ENCODE measurements at regions not wholly inside any gene's neighbourhood (a gene's known extent, or its start where the extent isn't known, plus 50 kb on each side); places are given as distances from the start of the nearest gene placed in this dataset.

DNA sequence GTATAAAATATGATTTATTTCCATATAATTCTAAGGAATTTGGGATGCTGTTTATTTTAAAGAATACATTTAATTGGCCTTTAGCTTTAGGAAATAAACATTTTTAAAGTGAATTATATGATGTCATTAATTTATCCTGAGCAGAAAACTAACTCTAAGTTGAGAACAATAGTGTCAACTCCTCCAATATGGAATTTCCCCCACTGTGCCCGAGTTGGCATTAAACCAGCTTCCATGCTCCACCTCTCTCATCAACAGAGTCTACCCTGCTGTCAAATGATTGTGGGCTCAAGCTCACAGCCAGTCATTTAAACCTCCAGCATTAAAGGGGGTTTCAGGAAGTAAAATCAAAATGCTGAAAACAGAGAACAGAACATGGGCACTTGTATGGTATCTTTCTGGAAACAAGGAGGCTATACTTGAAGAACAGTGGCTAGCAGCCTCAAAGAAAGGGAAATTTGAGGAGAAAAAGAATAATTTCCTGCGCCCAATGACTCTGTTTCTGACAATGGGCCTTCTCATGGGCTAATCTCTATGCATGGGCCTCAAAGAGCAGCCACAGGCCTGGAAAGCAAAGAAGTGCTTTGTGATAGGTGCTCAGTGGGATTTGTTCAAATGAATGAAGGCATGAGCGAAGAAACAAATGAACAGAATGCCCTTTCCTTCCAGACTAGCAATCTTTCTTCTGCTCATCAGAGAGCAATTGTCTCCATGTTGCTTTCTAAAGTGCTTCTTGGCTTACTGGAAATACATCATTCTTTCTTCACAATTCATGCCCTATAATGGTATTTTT lies 252.8 kb downstream of the MTX2 start:
- WGBS: 76% methylated on average over 3 of the region's 3 CpGs
- Histone ChIP-seq H3K4me1 (ENCODE audit: control insufficient read depth in 4 of 4, insufficient read depth in 4 of 4, low read length in 3 of 4) (peaks cover 2 to 4% (median 3%) of the 10 kb centered on the region in 4 donors), H3K4me3 (ENCODE audit: low read depth in 1 of 3, low read length in 3 of 3) (no peak overlapping the region), H3K9me3 (ENCODE audit: control insufficient read depth in 4 of 4, low read length in 3 of 4) (no peaks in the 10 kb centered on the region), H3K27me3 (ENCODE audit: control insufficient read depth in 4 of 4, insufficient read depth in 4 of 4, low read length in 3 of 4) (no peaks in the 10 kb centered on the region), H3K9ac (ENCODE audit: low read depth in 1 of 2, low read length in 2 of 2) (no peak overlapping the region), H3K27ac (ENCODE audit: low read depth in 1 of 2, low read length in 2 of 2) (no peak overlapping the region), H3K36me3 (ENCODE audit: control insufficient read depth in 4 of 4, insufficient read depth in 3 of 4, low read depth in 1 of 4, low read length in 3 of 4) (no peaks in the 10 kb centered on the region)
- no peak for TF ChIP-seq REST (IDR thresholded peaks at IDR 0.05)
- no peak for TF ChIP-seq RAD21 (IDR thresholded peaks at IDR 0.05)
- TF ChIP-seq ZBTB33 (IDR thresholded peaks at IDR 0.05): no peak
- no peak for TF ChIP-seq YY1 (IDR thresholded peaks at IDR 0.05)
- TF ChIP-seq TAF1 (conservative IDR thresholded peaks at IDR 0.05): no peak
- TF ChIP-seq, protein P1, sequence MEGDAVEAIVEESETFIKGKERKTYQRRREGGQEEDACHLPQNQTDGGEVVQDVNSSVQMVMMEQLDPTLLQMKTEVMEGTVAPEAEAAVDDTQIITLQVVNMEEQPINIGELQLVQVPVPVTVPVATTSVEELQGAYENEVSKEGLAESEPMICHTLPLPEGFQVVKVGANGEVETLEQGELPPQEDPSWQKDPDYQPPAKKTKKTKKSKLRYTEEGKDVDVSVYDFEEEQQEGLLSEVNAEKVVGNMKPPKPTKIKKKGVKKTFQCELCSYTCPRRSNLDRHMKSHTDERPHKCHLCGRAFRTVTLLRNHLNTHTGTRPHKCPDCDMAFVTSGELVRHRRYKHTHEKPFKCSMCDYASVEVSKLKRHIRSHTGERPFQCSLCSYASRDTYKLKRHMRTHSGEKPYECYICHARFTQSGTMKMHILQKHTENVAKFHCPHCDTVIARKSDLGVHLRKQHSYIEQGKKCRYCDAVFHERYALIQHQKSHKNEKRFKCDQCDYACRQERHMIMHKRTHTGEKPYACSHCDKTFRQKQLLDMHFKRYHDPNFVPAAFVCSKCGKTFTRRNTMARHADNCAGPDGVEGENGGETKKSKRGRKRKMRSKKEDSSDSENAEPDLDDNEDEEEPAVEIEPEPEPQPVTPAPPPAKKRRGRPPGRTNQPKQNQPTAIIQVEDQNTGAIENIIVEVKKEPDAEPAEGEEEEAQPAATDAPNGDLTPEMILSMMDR (IDR thresholded peaks at IDR 0.05; ENCODE audit: low read depth, low read length, missing input control): no peak
- TF ChIP-seq FOXA1 (IDR thresholded peaks at IDR 0.05): no peak
- TF ChIP-seq MAX (IDR thresholded peaks at IDR 0.05): no peak
- TF ChIP-seq EGR1 (IDR thresholded peaks at IDR 0.05; ENCODE audit: low read depth in 2 of 2): no peak
- no peak for TF ChIP-seq HNF4A (conservative IDR thresholded peaks at IDR 0.05)
- TF ChIP-seq HNF4G (IDR thresholded peaks at IDR 0.05): no peak
- no peak for TF ChIP-seq JUND (IDR thresholded peaks at IDR 0.05)
- TF ChIP-seq RXRA (IDR thresholded peaks at IDR 0.05): no peak
- DNase-seq (ENCODE audit: low spot score): no peak

GRCh38 chr2:176525086-176525485 lies 255.8 kb downstream of the MTX2 start:
- Histone ChIP-seq H3K27me3 (ENCODE audit: control insufficient read depth in 4 of 4, insufficient read depth in 4 of 4, low read length in 3 of 4) (no peaks in the 10 kb centered on the region), H3K9me3 (ENCODE audit: control insufficient read depth in 4 of 4, low read length in 3 of 4) (no peaks in the 10 kb centered on the region), H3K9ac (ENCODE audit: low read depth in 1 of 2, low read length in 2 of 2) (no peak overlapping the region), H3K27ac (ENCODE audit: low read depth in 1 of 2, low read length in 2 of 2) (no peak overlapping the region), H3K36me3 (ENCODE audit: control insufficient read depth in 4 of 4, insufficient read depth in 3 of 4, low read depth in 1 of 4, low read length in 3 of 4) (no peaks in the 10 kb centered on the region), H3K4me1 (ENCODE audit: control insufficient read depth in 4 of 4, insufficient read depth in 4 of 4, low read length in 3 of 4) (peaks cover 4 to 13% (median 8%) of the 10 kb centered on the region in 4 donors), H3K4me3 (ENCODE audit: low read depth in 1 of 3, low read length in 3 of 3) (no peak overlapping the region)
- no peak for DNase-seq (ENCODE audit: low spot score)
- WGBS: 79% methylated on average over 2 of the region's 2 CpGs
- TF ChIP-seq, protein P2, sequence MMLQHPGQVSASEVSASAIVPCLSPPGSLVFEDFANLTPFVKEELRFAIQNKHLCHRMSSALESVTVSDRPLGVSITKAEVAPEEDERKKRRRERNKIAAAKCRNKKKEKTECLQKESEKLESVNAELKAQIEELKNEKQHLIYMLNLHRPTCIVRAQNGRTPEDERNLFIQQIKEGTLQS (IDR thresholded peaks at IDR 0.05): no peak
- TF ChIP-seq NR2F2 (IDR thresholded peaks at IDR 0.05) (peak; percentile 18), RXRA (IDR thresholded peaks at IDR 0.05) (no peak)
